ENCODE measurements at regions not wholly inside any gene's neighbourhood (a gene's known extent, or its start where the extent isn't known, plus 50 kb on each side); places are given as distances from the start of the nearest gene placed in this dataset.

DNA sequence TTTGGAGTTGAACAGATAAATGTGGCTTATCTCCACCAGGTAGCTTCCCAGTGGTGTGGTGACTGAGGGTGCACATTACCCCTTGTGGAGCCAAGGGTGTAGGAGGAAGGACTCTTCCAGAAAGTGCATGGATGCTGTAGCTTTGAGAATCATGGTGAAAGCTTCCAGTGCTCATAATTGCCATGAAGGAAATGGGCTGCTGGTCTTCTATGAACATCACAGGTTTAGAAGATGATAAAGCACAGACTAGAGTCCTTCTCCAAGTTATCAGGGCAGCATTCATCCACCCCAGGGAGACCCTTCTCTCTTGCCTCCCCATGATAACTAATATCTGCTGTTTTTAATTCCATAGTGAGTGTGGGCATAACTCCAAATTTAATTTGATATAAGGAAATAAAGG lies 93.4 kb upstream of the CHD1 start:
- TF ChIP-seq, protein P1, sequence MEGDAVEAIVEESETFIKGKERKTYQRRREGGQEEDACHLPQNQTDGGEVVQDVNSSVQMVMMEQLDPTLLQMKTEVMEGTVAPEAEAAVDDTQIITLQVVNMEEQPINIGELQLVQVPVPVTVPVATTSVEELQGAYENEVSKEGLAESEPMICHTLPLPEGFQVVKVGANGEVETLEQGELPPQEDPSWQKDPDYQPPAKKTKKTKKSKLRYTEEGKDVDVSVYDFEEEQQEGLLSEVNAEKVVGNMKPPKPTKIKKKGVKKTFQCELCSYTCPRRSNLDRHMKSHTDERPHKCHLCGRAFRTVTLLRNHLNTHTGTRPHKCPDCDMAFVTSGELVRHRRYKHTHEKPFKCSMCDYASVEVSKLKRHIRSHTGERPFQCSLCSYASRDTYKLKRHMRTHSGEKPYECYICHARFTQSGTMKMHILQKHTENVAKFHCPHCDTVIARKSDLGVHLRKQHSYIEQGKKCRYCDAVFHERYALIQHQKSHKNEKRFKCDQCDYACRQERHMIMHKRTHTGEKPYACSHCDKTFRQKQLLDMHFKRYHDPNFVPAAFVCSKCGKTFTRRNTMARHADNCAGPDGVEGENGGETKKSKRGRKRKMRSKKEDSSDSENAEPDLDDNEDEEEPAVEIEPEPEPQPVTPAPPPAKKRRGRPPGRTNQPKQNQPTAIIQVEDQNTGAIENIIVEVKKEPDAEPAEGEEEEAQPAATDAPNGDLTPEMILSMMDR (IDR thresholded peaks at IDR 0.05), result no peak
- no peak for TF ChIP-seq EZH2 (IDR thresholded peaks at IDR 0.05; ENCODE audit: borderline replicate concordance, insufficient read depth, low read depth, low read length, poor library complexity, severe bottlenecking)

Data from B cell (primary cell).